ENCODE measurements at regions not wholly inside any gene's neighbourhood (a gene's known extent, or its start where the extent isn't known, plus 50 kb on each side); places are given as distances from the start of the nearest gene placed in this dataset.
"Not testable (repeated sequence)": the region's sequence is repeated elsewhere in the genome, so short reads cannot be mapped to it uniquely, and the experiment has no call there.

DNA sequence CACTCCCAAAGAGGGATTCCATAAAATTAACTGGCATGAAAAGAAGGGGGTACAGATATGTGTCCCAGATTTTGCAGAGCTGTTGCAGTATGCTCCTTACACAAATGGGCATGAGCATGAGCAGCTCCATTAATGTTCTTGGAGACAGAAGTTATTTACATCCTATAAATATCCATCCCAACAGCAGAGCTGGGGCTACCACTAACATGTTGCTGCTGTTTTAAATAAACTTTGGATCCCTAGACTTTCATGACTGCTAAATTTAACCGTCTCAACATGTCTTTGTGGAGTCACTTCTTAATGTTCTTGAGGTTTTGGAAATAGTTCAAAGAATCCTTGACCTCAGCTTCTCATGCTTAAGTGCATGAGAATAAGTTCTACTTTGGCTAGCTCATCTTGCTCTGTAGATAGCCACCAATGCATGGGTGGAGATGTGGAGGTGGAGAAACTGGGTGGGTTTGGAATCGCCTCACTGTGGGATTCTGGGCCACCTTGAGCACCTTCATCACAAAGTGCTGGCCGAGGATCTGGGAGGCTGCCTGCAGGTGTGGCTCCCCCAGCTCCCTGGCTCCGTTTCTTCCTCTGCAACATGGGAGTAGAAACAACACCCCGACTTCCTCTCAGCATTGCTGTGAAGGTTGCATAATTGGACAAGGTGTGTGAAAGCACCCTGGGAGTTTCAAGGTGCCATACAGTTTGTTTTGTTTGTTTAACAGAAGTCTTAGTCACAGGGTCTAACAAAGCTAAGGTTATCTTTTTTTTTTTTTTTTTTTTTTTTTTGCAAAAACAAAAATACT is 307.2 kb downstream of the MYCN start:
- DNase-seq: no peak

DNA sequence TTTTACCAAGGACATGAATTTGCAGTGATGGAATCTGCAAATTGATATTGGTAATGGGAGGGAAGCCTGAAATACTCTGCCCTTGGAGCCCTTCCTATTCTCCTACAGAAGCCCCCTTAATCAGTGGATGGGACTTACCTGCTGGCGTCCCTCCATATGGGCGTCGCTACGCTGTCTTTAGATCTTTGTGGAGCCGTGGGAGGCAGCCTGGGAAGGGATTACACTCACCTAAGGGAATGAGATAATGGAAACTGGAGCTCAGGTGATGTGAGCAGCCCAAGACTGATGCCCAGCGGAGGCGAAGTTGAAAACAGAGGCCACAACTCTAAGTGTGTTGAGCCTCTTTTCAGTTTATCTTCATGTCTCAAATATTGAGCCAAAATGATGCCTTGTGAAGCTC is 306.6 kb downstream of the MYCN start:
- DNase-seq: no peak

DNA sequence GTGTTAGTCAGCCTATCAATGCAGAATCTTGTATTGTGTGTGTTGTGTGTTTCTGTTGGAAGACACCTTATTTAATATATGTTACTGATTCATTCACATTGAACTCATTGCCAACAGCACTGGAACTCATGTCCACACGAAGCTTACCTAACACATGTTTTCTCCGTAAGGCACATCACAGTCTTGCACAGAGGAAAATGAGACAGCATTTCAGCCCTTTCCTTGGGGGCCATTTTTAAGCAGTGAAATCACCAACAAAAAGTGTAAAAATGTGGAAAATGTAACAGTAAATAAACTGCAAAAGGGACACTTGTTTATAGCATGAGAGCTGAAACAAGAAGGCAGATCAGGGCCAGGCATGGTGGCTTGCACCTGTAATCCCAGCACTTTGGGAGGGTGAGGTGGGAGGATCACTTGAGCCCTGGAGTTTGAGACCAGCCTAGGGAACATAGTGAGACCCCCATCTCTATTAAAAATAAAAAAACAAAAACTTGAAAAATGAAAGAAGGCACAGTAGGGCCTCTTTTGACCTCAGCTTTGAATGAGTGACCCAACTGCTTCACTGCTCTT is 306.0 kb downstream of the MYCN start:
- no peak for DNase-seq

DNA sequence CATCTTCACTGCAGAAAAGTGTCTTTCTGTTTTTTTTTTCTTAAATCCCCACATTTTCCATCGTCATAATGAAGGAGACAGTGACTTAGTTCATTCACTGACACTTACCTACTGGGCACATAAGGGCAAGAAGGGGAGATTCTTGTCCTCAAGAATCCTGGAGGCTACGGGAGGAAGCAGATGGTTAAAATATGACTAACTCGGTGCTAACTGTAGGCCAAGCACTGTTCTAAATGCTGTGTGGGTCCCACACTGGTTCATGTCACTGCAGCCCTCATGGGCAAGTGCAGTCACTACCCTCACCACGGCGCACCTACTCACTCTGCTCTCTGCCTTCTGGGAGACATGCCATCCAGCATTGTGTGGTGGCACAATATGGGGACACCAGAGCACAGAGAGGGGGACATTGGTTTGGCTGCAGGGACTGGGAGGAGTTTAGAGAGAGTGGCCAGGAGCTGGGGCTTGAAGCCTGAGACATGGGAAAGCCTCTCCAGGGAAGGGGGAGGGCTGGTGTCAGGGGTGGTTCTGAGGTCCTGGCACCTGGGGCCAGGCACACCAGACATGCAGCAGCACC is 305.2 kb downstream of the MYCN start:
- no peak for DNase-seq

DNA sequence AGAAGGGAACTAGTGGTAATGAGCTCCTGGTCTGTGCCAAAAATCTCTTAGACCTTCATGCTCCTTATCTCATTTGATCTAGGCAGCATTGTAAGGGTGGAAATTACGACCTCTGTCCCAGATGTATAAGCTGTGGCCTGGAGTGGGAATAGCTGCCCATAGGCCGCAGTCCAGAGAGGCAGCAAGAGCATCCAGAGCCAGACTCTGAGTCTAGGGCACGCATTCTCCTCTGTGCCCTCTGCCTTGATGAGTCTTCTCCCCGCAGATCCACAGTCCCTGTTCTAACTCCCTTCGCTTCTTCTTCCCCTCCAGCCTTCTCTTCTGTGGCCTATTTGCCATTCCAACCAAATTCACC is 304.6 kb downstream of the MYCN start:
- no peak for DNase-seq

DNA sequence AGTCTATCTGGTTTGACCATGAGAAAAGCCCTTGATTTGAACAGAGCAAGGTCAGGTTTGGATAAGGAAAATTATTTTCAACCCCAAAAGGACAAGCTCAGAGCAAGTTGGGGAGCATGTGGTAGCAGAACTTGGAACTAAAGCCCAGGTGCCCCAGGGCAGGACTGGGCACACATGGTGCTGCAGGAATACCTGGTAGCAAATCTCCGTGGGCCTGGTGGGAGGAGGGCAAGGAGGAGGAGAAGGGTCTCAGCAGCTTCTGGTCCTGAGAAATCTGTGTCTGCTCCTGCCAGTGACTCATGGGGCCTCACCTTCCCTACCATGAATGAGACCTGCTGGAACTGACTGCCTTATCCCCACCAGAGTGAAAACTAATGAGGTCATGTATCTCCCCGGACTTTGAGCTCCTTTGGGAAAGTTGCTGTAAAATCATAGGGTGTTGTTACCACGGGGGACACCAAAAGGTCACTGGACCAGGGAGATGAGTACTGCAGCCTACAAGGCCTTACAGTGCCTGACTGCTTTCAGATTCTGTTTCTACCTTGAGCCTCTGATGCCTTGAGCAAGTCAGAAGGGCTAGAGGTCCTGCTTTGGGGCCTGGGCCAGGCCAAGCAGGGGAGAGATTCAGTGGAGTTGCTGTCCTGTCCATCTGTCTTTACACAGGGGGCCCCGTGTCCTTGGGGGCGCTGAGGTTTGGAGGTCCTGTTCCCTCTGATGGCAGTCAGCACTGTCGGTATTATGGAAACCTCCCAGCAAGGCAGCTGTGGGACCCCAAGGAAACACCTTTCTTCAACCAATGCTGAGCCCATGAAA is 304.0 kb downstream of the MYCN start:
- DNase-seq: no peak

DNA sequence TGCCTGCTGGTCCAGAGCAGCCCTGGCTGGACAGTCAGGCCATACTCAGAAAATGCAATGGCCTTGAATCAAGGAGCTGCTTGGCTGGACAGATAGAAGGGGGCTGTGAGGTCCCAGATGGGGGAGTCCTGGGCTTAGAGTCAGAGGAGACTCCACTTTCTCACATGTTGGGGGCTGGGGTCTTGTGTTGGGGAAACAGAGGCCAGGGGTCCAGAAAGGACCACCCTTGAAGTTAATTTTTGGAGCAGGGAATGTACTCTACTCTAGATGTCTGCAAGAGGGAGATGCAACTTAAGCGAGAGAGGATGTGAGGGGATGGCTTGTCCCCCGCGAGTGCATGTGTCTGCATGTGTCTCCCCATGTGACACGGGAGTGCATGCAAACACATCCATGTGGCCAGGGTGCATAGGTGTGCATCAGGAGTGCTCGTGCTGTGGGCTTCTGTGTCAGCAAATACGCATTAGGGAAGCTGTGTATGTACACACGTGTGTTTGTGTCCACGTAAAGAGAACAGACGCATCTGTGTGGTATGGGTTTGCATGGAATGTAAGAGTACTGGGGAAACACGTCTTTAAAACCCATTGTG is 303.2 kb downstream of the MYCN start:
- DNase-seq: no peak

DNA sequence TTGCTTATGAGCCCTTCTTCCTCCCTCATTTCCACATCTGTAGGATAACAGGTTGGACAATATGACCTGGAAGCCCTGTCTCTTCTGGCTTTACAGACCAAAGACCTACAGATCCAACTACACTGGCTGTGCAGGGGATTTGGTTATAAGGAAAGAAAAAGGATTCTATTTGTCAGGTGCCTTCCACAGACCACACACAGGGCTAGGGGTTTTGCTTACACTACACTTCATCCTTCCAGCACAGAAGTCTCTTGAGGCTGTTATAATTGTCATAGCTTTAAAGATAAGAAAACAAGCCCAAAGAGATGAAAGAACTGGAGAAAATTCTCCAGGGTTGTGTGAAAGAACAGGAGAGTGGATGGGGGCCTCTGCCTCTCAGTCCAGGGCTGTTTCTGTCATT is 302.6 kb downstream of the MYCN start:
- no peak for DNase-seq

DNA sequence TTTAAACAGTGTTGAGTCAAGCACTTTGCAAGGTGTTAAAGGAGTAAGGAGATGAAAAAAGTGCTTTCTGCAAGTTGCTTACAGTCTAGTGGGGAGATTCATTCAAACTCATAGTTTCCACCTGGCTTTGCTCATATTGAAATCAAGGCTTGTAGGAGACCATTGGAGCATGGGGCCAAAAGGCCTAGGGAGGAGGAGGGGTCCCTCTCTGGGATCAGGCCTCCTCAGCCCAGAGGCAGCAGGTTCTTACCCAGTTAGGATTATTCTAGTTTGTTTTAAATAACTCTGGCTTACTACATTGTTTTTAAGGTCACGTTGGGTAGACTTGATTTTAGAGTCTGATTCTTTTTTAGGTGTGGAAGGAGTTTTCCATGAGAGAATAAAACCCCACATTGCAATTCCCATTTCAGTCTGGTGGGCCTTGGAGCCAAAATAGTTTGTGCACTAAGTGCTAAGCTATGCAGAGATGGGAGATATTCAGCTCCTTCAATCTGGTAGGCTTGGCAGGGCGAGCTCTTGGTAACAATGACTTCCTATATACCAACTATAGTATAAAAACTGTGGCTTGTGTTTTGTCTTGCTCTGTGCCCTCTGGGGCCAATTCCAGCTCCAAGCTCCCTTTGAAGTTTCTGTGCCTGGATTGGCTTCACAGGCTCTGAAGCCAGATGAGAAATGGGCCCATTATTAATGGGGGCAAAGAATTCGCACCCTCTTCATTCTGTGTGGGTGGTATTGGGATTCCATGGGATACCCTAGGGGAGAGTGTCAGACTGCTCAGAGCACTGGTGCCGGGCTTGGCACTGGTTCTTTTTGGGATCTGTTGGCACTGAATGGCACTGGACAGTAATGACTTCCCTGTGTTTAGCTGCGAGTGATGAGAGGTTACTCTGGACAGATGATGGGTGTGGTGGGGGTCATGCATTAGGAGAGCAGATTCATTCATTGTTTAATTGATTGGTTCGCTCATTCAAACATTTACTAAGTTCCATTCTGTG is 301.1 kb downstream of the MYCN start:
- DNase-seq: no peak

DNA sequence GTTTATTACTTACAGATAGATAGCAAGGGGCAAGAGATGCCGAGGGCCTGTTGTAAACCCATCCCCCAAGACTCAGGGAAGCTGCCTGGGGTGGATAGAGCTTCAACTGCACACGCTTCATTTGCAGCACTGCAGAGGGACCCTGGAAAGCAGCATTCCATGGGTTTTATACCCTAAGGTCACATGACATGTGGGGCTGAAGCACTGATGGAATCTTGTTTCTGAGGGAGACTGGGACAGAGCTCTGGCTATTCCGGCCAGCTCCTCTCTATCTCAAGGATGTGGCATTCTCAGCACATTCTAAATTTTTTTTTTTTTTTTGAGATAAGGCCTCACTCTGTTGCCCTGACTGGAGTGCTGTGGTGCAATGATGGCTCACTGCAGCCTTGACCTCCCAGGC is 300.1 kb downstream of the MYCN start:
- DNase-seq: no peak

DNA sequence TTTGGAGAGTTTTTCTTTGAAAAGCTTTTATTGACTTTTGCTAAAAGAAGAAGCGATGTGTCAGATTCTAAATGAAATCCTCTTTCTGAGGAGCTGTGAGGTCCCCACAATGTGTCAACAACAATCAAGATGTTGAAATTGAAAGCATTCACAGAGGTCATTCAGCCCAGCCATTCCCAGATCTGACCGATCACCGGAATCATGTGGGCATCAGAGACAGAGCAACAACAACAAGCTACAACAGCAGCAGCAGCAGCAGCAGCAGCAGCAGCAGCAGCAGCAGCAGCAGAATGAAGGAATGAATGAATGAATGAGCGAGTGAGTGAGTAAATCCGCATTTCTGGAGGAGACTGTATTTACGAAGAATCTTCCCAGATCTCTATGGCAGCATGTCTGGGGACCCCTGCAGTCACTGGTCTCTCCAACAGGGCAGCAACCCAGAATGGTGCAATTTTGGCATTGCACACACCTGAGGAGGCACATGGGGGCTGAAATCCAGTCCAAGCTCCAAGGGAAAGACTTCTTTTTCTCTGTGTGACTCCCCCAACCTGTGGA is 299.0 kb downstream of the MYCN start:
- no peak for DNase-seq

DNA sequence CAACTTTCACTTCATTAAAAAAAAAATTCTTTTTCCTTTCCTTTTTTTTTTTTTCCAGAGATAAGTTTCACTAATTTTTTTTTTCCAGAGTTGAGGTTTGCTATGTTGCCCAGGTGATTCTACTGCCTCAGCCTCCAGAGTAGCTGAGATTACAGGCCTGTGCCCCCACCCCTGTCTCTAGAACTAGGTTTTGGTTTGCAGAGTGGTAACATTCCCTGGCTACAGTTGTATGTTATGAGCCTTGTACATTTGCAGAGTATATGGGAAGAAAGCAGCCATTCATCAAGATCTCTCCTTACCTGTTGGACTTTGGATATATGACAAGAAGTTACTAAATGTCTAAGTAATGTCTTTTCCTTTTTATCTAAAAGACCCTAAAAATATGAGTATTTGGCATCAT is 298.4 kb downstream of the MYCN start:
- no peak for DNase-seq

DNA sequence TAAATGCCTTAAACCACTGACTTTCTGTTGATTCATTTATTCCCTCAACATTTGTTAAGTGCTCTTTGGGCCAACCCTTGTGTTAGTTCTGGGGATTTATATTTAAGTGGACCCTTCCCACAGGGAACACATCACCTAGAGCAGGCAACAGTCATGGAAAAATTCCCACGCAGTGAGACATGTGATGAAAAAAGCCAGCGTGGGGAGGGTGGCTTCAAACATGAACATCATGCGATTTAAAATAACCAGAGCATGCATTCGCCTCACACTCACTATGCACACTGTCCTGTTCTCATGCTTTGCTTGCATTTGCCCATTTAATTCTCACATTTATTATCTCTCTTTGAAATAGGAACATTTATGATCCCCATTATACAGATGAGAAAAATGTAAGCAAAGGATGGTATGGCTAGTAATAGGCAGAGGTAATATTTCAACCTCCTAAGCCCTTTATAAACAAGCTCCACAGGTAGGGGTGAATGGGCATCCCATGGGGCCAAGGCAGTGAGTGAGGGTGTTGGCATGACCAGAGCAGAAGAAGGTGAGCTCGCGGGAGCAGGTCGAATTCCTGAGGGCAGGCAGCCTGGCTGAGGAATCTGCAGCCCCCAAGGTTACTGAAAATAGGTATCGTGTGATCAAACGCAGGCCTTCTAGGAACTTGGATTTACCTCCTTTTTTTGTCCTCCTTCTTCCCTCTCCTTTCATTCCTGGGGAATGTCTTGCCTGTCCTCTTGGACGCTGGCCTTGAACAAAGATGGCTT is 297.8 kb downstream of the MYCN start:
- DNase-seq: no peak

DNA sequence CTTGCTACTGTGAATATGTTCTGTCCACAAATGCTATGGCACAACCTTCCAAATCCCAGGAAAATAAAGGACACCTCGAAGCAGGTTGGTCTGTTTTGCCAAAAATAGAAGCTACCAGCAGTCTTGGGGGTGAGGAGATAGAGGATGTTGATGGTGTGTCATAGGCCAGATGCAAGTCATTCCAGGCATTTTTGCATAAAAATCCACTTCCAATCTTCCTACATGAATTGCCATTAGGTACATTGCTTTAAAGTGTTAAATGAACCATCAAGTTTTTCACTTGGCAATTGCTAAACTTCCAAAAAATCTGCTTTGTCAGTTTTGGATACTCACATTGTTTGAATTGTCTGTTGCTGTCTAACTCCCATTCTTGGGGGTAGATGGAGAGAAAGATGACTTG is 295.4 kb downstream of the MYCN start:
- DNase-seq: no peak

DNA sequence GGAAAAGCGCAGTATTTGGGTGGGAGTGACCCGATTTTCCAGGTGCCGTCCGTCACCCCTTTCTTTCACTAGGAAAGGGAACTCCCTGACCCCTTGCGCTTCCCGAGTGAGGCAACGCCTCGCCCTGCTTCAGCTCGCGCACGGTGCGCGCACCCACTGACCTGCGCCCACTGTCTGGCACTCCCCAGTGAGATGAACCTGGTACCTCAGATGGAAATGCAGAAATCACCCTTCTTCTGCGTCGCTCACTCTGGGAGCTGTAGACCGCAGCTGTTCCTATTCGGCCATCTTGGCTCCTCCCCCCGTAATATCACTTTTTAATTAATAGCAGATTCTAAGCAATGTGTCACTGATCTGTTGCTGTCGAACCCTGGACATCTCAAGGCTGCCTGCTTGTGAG is 294.9 kb downstream of the MYCN start:
- not testable (repeated sequence) for DNase-seq

DNA sequence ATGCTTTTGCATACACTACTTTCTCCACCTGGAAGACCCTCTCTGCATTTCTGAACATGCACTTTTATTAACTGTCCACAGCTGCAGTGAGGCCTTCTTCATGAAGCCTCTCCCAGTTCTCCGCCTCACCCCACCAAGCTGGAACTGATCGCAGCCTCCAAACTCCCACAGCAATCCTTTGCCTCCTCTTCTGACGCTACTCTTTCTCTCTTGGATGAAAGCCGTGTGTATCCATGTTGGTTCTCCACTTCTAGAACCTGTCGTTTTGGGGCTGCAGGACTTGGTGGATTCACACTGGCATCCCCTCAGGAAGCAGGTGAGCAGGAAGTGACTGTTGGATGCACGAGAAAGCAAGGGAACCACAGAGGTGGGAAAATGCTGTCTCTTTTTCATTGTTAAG is 288.6 kb downstream of the MYCN start:
- DNase-seq: no peak

DNA sequence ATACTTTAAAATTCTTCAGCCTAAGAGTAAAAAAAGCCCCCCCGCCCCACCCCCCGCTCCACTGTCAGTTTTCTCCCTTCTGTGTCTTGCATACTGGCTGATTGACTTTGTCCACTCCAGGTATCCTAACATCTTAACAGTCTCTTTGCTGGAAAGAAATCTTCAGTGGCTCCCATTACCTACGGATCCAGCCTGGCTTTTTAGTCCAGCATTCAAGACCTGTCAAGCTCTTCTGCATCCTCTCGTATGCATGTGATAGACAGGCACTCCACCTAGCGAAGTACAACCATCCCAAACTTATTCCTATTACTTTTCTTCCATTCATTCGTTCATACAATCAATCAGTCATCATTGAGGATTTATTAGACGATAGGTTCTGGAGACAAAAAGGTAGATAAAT is 288.1 kb downstream of the MYCN start:
- no peak for DNase-seq

DNA sequence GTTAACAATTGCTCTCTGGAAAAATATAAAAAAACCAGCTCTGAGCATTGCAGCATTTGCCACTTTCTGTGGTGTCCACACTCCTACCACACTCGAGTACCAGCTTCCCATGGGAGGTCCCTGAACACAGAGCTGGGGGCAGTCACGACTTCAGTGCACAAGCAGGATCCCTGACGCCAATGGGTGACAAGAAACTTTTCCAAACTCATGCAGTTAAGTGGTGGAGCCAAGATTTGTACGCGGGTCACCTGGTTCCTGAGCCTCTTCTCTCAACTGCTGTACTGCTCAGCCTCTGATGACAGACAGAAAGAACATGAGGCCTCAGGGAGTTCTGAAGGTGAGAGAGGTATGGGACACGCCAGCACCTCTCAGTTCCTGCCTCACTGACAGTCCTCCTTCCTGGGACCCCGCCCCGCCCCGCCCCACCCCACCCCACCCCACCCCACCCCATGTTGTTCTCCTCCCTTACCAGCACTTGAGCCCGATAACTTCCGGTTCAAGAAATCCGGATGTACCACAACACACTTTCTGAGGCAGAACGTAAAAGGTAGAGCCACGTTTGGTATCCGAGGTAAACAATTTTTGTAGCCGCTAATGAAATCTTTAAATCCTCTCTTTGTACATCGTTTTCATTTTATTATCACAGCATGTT is 287.6 kb downstream of the MYCN start:
- DNase-seq: no peak

DNA sequence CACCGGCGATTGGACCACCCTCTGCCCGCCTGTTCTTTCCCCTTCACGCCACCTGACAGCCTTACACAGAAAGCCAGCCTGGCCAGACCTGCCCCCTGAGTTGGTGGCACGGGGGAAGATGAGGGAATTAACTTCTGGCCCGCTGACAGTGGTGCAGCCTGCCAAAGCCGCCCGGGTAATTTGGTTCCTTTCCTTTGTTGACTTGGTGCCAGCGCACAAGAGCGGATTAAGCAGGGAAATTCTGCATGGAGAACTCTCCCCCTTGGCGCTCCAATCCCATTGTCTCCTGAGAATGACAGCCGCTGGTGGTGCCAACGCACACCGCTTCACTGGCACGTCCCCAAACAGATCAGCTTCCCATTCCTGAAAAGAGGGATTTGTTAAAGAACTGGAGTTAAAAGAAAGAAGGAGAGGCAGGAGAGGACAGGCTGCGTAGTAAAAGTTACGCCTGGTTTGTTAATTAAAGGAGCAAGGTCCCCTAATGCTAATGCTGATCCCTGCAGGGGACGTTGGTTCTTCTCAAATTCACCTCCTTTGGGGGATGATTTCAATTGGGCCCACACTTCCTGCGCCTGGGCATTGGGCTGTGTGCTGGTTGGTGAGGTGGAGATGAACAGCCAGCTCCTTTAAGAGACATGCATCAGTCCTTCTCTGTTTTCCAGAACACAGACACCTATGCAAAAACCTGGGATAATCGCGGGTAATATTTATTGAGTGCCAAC is 286.8 kb downstream of the MYCN start:
- no peak for DNase-seq

DNA sequence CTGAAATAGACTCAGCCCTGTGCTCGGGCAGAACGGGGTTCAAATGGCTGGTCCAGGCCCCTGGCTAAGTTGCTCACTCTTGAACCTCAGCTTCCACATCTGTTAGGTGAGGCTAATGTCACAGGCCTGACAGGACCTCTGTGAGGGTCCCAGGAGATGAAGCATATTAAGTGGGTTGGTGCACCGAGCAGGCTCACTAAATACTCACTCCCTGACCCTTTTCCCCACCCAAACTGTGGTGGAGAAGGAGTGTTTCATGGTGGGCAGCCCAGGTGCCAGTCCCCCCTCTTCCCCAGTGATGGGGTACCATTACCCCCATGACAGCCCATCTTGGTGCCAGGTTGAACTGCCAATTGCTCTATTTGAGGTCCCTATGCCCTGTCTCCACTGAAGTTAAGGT is 286.0 kb downstream of the MYCN start:
- DNase-seq: no peak

Measured in NCI-H187 treated with DMSO at 0.1 percent for 48 hours (cell line).